SK-N-SH (cell line): ENCODE measurements at regions not wholly inside any gene's neighbourhood (a gene's known extent, or its start where the extent isn't known, plus 50 kb on each side); places are given as distances from the start of the nearest gene placed in this dataset.

Experiments used
- CHD2 ChIP-seq: fragments of 150-350 bp; IDR thresholded peaks from 2 replicates; pipeline ENCODE4 v1.6.1; 2018; ENCODE audit warnings: low read length; ENCODE audit not compliant: partially characterized antibody
- CTCF ChIP-seq: fragments of 200-600 bp; sonication (generic); IDR thresholded peaks from 2 replicates; pipeline ENCODE4 v1.6.1; 2017; ENCODE audit warnings: antibody characterized with exemption, mild to moderate bottlenecking, moderate library complexity
- ELF1 ChIP-seq: IDR thresholded peaks from 2 replicates; pipeline ENCODE4 v1.4.0; 2012
- EP300 ChIP-seq, 2 experiments: IDR thresholded peaks; 2 replicates each; pipeline versions ENCODE4 v1.4.0 to v1.6.1; 2012; ENCODE audit warnings: borderline replicate concordance in 1 of 2, low read depth in 1 of 2, low read length in 1 of 2
- EZH2phosphoT487 ChIP-seq: fragments of 200-600 bp; sonication (generic); IDR thresholded peaks from 2 replicates; pipeline ENCODE4 v1.6.1; 2017; ENCODE audit warnings: low read depth, mixed run types, mild to moderate bottlenecking, antibody characterized with exemption, moderate library complexity, borderline replicate concordance
- FOSL2 ChIP-seq: IDR thresholded peaks from 2 replicates; pipeline ENCODE4 v1.4.0; 2012; ENCODE audit warnings: low read depth, mild to moderate bottlenecking, moderate library complexity, borderline replicate concordance
- FOXJ3 ChIP-seq: sonication (generic); formaldehyde crosslinking; IDR thresholded peaks from 2 replicates; pipeline ENCODE4 v1.5.1; 2020; ENCODE audit warnings: mild to moderate bottlenecking, missing genetic modification reagents
- FOXM1 ChIP-seq: IDR thresholded peaks from 2 replicates; pipeline ENCODE4 v1.4.0; 2012; ENCODE audit warnings: low read depth, mild to moderate bottlenecking
- GATA2 ChIP-seq: sonication (generic); formaldehyde crosslinking; IDR thresholded peaks from 2 replicates; pipeline ENCODE4 v1.5.0; 2020; ENCODE audit warnings: mild to moderate bottlenecking, missing genetic modification reagents
- IRF3 ChIP-seq: fragments of 150-350 bp; IDR thresholded peaks from 2 replicates; pipeline ENCODE4 v1.6.1; 2016; ENCODE audit warnings: mild to moderate bottlenecking, low read depth, low read length
- MEF2A ChIP-seq: IDR thresholded peaks from 2 replicates; pipeline ENCODE4 v1.4.0; 2012; ENCODE audit warnings: low read depth, borderline replicate concordance
- NFIC ChIP-seq: IDR thresholded peaks from 2 replicates; pipeline ENCODE4 v1.4.0; 2012; ENCODE audit warnings: borderline replicate concordance
- POLR2AphosphoS5 ChIP-seq: IDR thresholded peaks from 2 replicates; pipeline ENCODE4 v1.6.1; 2012; ENCODE audit warnings: low read depth, low read length
- RCOR1 ChIP-seq: fragments of 150-350 bp; IDR thresholded peaks from 2 replicates; pipeline ENCODE4 v1.6.1; 2017; ENCODE audit warnings: antibody characterized with exemption, low read length
- RFX5 ChIP-seq: IDR thresholded peaks from 2 replicates; pipeline ENCODE4 v1.6.1; 2012; ENCODE audit warnings: mild to moderate bottlenecking, improper control_type of control experiment, low read length
- RXRA ChIP-seq: IDR thresholded peaks from 2 replicates; pipeline ENCODE4 v1.4.0; 2012; ENCODE audit warnings: low read depth, mild to moderate bottlenecking, borderline replicate concordance
- TEAD4 ChIP-seq: IDR thresholded peaks from 2 replicates; pipeline ENCODE4 v1.4.0; 2012; ENCODE audit warnings: mild to moderate bottlenecking, borderline replicate concordance; ENCODE audit not compliant: insufficient read depth
- YY1 ChIP-seq: IDR thresholded peaks from 2 replicates; pipeline ENCODE4 v1.4.0; 2012; ENCODE audit warnings: low read depth, mild to moderate bottlenecking
- TF ChIP-seq, protein P1 (sequence below): IDR thresholded peaks from 2 replicates; pipeline ENCODE4; 2012
- TF ChIP-seq, protein P2 (sequence below): IDR thresholded peaks from 2 replicates; pipeline ENCODE4 v1.4.0; 2012; ENCODE audit warnings: low read depth, borderline replicate concordance
- TF ChIP-seq, protein P3 (sequence below): fragments of 150-350 bp; IDR thresholded peaks from 2 replicates; pipeline ENCODE4 v1.6.1; 2017; ENCODE audit warnings: antibody characterized with exemption, low read length, low read depth, borderline replicate concordance

DNA sequence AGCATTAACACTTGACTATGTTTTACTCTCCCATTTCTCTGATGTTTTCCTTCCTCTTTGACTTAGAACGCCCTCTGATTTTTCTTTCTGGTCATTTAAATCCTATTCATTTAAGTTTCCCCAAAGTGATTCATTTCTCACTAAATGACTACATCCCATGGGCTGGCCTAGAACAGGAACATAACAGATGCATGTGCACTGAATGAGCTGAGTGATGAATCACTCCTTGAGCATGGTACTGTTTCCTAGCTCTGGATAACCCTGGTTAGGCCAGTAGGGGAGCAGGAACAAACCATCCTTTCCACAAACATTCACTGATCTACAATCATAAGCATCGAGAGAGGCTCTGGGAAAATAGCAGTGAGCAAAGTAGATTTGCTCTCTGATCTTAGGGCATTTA, 221.9 kb upstream of the SETBP1 start (continued):
- TF ChIP-seq, protein P1, sequence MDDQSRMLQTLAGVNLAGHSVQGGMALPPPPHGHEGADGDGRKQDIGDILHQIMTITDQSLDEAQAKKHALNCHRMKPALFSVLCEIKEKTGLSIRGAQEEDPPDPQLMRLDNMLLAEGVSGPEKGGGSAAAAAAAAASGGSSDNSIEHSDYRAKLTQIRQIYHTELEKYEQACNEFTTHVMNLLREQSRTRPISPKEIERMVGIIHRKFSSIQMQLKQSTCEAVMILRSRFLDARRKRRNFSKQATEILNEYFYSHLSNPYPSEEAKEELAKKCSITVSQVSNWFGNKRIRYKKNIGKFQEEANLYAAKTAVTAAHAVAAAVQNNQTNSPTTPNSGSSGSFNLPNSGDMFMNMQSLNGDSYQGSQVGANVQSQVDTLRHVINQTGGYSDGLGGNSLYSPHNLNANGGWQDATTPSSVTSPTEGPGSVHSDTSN, result peak; percentile 38; the same call in 1 of the 2 replicates
- no peak for TF ChIP-seq YY1
- no peak; a peak in 1 of 4 replicates for TF ChIP-seq EP300 (IDR thresholded peaks at IDR 0.05; ENCODE audit: borderline replicate concordance in 1 of 2, low read depth in 1 of 2, low read length in 1 of 2)
- no peak for TF ChIP-seq POLR2AphosphoS5
- TF ChIP-seq, protein P2, sequence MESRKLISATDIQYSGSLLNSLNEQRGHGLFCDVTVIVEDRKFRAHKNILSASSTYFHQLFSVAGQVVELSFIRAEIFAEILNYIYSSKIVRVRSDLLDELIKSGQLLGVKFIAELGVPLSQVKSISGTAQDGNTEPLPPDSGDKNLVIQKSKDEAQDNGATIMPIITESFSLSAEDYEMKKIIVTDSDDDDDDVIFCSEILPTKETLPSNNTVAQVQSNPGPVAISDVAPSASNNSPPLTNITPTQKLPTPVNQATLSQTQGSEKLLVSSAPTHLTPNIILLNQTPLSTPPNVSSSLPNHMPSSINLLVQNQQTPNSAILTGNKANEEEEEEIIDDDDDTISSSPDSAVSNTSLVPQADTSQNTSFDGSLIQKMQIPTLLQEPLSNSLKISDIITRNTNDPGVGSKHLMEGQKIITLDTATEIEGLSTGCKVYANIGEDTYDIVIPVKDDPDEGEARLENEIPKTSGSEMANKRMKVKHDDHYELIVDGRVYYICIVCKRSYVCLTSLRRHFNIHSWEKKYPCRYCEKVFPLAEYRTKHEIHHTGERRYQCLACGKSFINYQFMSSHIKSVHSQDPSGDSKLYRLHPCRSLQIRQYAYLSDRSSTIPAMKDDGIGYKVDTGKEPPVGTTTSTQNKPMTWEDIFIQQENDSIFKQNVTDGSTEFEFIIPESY, result no peak
- TF ChIP-seq CHD2, result no peak
- no peak for TF ChIP-seq RCOR1
- no peak for TF ChIP-seq IRF3
- no peak for TF ChIP-seq MEF2A
- TF ChIP-seq TEAD4, result no peak
- TF ChIP-seq, protein P3, sequence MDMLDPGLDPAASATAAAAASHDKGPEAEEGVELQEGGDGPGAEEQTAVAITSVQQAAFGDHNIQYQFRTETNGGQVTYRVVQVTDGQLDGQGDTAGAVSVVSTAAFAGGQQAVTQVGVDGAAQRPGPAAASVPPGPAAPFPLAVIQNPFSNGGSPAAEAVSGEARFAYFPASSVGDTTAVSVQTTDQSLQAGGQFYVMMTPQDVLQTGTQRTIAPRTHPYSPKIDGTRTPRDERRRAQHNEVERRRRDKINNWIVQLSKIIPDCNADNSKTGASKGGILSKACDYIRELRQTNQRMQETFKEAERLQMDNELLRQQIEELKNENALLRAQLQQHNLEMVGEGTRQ, result no peak
- TF ChIP-seq RFX5, result no peak
- no peak for TF ChIP-seq FOXJ3 (CRISPR knock-in tag)
- peak; percentile 83 for TF ChIP-seq FOSL2
- TF ChIP-seq ELF1, result no peak
- TF ChIP-seq CTCF, result peak; percentile 44
- TF ChIP-seq FOXM1, result no peak
- TF ChIP-seq EZH2phosphoT487, result no peak
- no peak for TF ChIP-seq RXRA
- no peak; the same call in 1 of the 2 replicates for TF ChIP-seq NFIC
- TF ChIP-seq GATA2, result no peak
